ENCODE measurements at regions not wholly inside any gene's neighbourhood (a gene's known extent, or its start where the extent isn't known, plus 50 kb on each side); places are given as distances from the start of the nearest gene placed in this dataset.

- peak; percentile 52 for DNase-seq (ENCODE audit: low read depth)
- TF ChIP-seq CTCF (IDR thresholded peaks at IDR 0.05; ENCODE audit: low read length, missing control alignments), result no peak
- no peak overlapping the region for H3K4me3 ChIP-seq (replicated peaks; ENCODE audit: low read depth, low read length)
Observed at GRCh38 chr5:67287510-67288268, 91.1 kb upstream of the CD180 start.

- TF ChIP-seq CTCF (IDR thresholded peaks at IDR 0.05; ENCODE audit: low read length, missing control alignments), result no peak
- DNase-seq (ENCODE audit: low read depth), result no peak
- no peak overlapping the region for H3K4me3 ChIP-seq (replicated peaks; ENCODE audit: low read depth, low read length)
Observed at GRCh38 chr5:67286006-67286405, 89.4 kb upstream of the CD180 start.

- H3K4me3 ChIP-seq (replicated peaks; ENCODE audit: low read depth, low read length), result no peak overlapping the region
- no peak for DNase-seq (ENCODE audit: low read depth)
- no peak for TF ChIP-seq CTCF (IDR thresholded peaks at IDR 0.05; ENCODE audit: low read length, missing control alignments)
Observed at GRCh38 chr5:67283988-67284487, 87.4 kb upstream of the CD180 start.

- no peak for DNase-seq (ENCODE audit: low read depth)
- H3K4me3 ChIP-seq (replicated peaks; ENCODE audit: low read depth, low read length), result no peak overlapping the region
- no peak for TF ChIP-seq CTCF (IDR thresholded peaks at IDR 0.05; ENCODE audit: low read length, missing control alignments)
Observed at GRCh38 chr5:67283275-67283987, 86.8 kb upstream of the CD180 start.

- no peak for DNase-seq (ENCODE audit: low read depth)
- no peak for TF ChIP-seq CTCF (IDR thresholded peaks at IDR 0.05; ENCODE audit: low read length, missing control alignments)
- no peak overlapping the region for H3K4me3 ChIP-seq (replicated peaks; ENCODE audit: low read depth, low read length)
Observed at GRCh38 chr5:67281874-67282273, 85.3 kb upstream of the CD180 start.

- no peak overlapping the region for H3K4me3 ChIP-seq (replicated peaks; ENCODE audit: low read depth, low read length)
- TF ChIP-seq CTCF (IDR thresholded peaks at IDR 0.05; ENCODE audit: low read length, missing control alignments), result no peak
- no peak for DNase-seq (ENCODE audit: low read depth)
Observed at GRCh38 chr5:67273689-67274356, 77.2 kb upstream of the CD180 start.
